GM12891 (cell line): ENCODE measurements at regions not wholly inside any gene's neighbourhood (a gene's known extent, or its start where the extent isn't known, plus 50 kb on each side); places are given as distances from the start of the nearest gene placed in this dataset.

Experiments
- PAX5 ChIP-seq: IDR thresholded peaks from 2 replicates; pipeline ENCODE4 v1.6.1; 2011; ENCODE audit warnings: low read length, moderate library complexity, mild to moderate bottlenecking; ENCODE audit not compliant: insufficient read depth, severe bottlenecking
- POLR2A ChIP-seq: IDR thresholded peaks from 2 replicates; pipeline ENCODE4 v1.6.1; 2011; ENCODE audit warnings: low read depth, low read length, control low read depth
- POLR2AphosphoS5 ChIP-seq: IDR thresholded peaks from 2 replicates; pipeline ENCODE4 v1.6.1; 2011; ENCODE audit warnings: low read depth, low read length, control low read depth
- POU2F2 ChIP-seq: IDR thresholded peaks from 2 replicates; pipeline ENCODE4 v1.6.1; 2011; ENCODE audit warnings: low read depth, mild to moderate bottlenecking, control low read depth, low read length, moderate library complexity
- SPI1 ChIP-seq: IDR thresholded peaks from 2 replicates; pipeline ENCODE4 v1.6.1; 2011; ENCODE audit warnings: low read depth, low read length, control low read depth
- TAF1 ChIP-seq: IDR thresholded peaks from 2 replicates; pipeline ENCODE4 v1.6.1; 2011; ENCODE audit warnings: low read depth, low read length, control low read depth

DNA sequence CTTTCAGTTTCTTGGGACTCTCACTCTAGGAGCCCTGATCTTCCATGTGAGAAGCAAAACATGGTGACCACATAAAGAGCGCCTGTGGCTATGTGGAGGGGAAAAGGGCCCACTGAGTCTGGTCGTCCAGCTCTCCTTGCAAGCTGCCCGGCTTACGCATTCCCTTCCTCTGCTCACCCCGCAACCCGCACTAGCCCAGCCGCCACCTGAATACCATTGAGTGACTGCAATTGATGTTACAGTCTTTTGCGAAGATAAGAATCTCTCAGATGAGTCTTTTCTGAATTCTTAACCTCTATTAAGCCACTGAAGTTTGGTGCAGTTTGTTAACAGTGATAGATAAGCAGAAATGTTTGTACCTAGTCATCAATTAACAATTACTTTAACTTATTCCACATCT is 589.0 kb upstream of the DPPA4 start:
- no peak for TF ChIP-seq POLR2A
- no peak for TF ChIP-seq POLR2AphosphoS5
- TF ChIP-seq SPI1: no peak
- no peak for TF ChIP-seq POU2F2
- TF ChIP-seq TAF1: no peak
- TF ChIP-seq PAX5: no peak
